ENCODE measurements at regions not wholly inside any gene's neighbourhood (a gene's known extent, or its start where the extent isn't known, plus 50 kb on each side); places are given as distances from the start of the nearest gene placed in this dataset.

DNA sequence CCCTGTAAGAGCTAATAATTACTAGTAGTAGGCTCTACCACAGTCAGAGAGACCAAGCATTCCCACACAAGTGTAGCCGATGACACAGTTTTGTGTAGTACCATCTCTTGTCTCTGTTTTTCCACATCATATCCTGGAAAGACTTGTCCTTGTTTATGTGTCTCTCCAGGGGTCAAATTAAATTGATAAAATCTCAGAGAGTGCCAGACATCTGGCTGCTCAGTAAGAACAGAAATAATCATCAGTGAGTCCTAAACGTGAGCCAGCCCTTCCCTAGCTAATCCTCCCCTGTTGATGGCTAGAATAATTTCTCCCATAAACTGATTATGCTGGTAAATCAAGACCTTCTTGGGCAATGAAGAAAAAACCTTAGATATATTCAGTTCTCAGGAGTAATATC is 111.4 kb upstream of the GRAMD1B start:
- TF ChIP-seq, protein P1, sequence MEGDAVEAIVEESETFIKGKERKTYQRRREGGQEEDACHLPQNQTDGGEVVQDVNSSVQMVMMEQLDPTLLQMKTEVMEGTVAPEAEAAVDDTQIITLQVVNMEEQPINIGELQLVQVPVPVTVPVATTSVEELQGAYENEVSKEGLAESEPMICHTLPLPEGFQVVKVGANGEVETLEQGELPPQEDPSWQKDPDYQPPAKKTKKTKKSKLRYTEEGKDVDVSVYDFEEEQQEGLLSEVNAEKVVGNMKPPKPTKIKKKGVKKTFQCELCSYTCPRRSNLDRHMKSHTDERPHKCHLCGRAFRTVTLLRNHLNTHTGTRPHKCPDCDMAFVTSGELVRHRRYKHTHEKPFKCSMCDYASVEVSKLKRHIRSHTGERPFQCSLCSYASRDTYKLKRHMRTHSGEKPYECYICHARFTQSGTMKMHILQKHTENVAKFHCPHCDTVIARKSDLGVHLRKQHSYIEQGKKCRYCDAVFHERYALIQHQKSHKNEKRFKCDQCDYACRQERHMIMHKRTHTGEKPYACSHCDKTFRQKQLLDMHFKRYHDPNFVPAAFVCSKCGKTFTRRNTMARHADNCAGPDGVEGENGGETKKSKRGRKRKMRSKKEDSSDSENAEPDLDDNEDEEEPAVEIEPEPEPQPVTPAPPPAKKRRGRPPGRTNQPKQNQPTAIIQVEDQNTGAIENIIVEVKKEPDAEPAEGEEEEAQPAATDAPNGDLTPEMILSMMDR (IDR thresholded peaks at IDR 0.05), result no peak
- TF ChIP-seq POLR2A (IDR thresholded peaks at IDR 0.05) (no peak), POLR2AphosphoS5 (IDR thresholded peaks at IDR 0.05) (no peak)

Data from prostate gland (tissue), 2 donors.